ENCODE measurements at regions not wholly inside any gene's neighbourhood (a gene's known extent, or its start where the extent isn't known, plus 50 kb on each side); places are given as distances from the start of the nearest gene placed in this dataset.

GRCh38 chr3:102259663-102260062, 175.2 kb upstream of the ZPLD1 start:
- CTCF ChIA-PET = no interaction called here
- Histone ChIP-seq H3K36me3 (ENCODE audit: control insufficient read depth in 2 of 2, insufficient read depth in 1 of 2, low read length in 2 of 2) (no peaks in the 10 kb centered on the region), H3K27ac (ENCODE audit: extremely low read depth, low read depth, low read length) (no peak overlapping the region), H3K4me3 (ENCODE audit: low read depth, low read length) (no peak overlapping the region), H3K4me1 (ENCODE audit: control insufficient read depth, insufficient read depth, low read length) (no peaks in the 10 kb centered on the region), H3K9me3 (ENCODE audit: control insufficient read depth, insufficient read depth, low read depth, low read length) (no peaks in the 10 kb centered on the region)
- TF ChIP-seq CTCF (tag by site-specific recombination; IDR thresholded peaks at IDR 0.05) (no peak), EGR2 (tag by site-specific recombination; IDR thresholded peaks at IDR 0.05; ENCODE audit: low read depth) (no peak), ZNF76 (tag by site-specific recombination; IDR thresholded peaks at IDR 0.05; ENCODE audit: borderline replicate concordance, low read depth) (no peak), BCL6B (tag by site-specific recombination; IDR thresholded peaks at IDR 0.05) (no peak), ZNF830 (tag by site-specific recombination; IDR thresholded peaks at IDR 0.05; ENCODE audit: low read depth) (no peak), ZBTB10 (tag by site-specific recombination; IDR thresholded peaks at IDR 0.05) (no peak), ELK4 (IDR thresholded peaks at IDR 0.05; ENCODE audit: borderline replicate concordance, low read depth, low read length) (no peak), GLIS2 (tag by site-specific recombination; IDR thresholded peaks at IDR 0.05) (no peak), ZNF501 (tag by site-specific recombination; IDR thresholded peaks at IDR 0.05) (no peak), ZNF626 (tag by site-specific recombination; IDR thresholded peaks at IDR 0.05) (no peak), ZSCAN16 (tag by site-specific recombination; IDR thresholded peaks at IDR 0.05) (no peak), ZNF26 (tag by site-specific recombination; IDR thresholded peaks at IDR 0.05) (no peak), ZNF777 (tag by site-specific recombination; IDR thresholded peaks at IDR 0.05; ENCODE audit: borderline replicate concordance) (no peak), RBAK (tag by site-specific recombination; IDR thresholded peaks at IDR 0.05) (no peak), ZNF654 (tag by site-specific recombination; IDR thresholded peaks at IDR 0.05; ENCODE audit: low read depth) (no peak), ZNF704 (tag by site-specific recombination; IDR thresholded peaks at IDR 0.05) (no peak)
- POLR2A ChIA-PET = no interaction called here

- Histone ChIP-seq H3K36me3 (ENCODE audit: control insufficient read depth in 2 of 2, insufficient read depth in 1 of 2, low read length in 2 of 2) (no peaks in the 10 kb centered on the region), H3K9me3 (ENCODE audit: control insufficient read depth, insufficient read depth, low read depth, low read length) (no peaks in the 10 kb centered on the region), H3K4me3 (ENCODE audit: low read depth, low read length) (no peak overlapping the region), H3K27ac (ENCODE audit: extremely low read depth, low read depth, low read length) (no peak overlapping the region), H3K4me1 (ENCODE audit: control insufficient read depth, insufficient read depth, low read length) (no peaks in the 10 kb centered on the region)
- ChIA-PET CTCF (no interaction called here), POLR2A (no interaction called here)
- TF ChIP-seq ZNF155 (tag by site-specific recombination; IDR thresholded peaks at IDR 0.05) (no peak), SP7 (tag by site-specific recombination; IDR thresholded peaks at IDR 0.05) (no peak), ZNF423 (tag by site-specific recombination; IDR thresholded peaks at IDR 0.05) (no peak), ZFHX2 (tag by site-specific recombination; conservative IDR thresholded peaks at IDR 0.05) (no peak), HOXC10 (CRISPR knock-in tag; IDR thresholded peaks at IDR 0.05) (no peak), ZNF639 (tag by site-specific recombination; IDR thresholded peaks at IDR 0.05) (no peak), ZNF433 (tag by site-specific recombination; IDR thresholded peaks at IDR 0.05; ENCODE audit: low read depth) (no peak), BCL11A (tag by site-specific recombination; IDR thresholded peaks at IDR 0.05; ENCODE audit: low read depth) (no peak)
These were observed 169.1 kb upstream of the ZPLD1 start for GRCh38 chr3:102265720-102266119.

Measured in HEK293 (cell line).